AG09309 (cell line): ENCODE measurements at regions not wholly inside any gene's neighbourhood (a gene's known extent, or its start where the extent isn't known, plus 50 kb on each side); places are given as distances from the start of the nearest gene placed in this dataset.

ENCODE experiments used
- DNase-seq: peaks from one replicate; pipeline ENCODE4 v3.0.0-alpha.2; 2010; ENCODE audit warnings: low read depth
- H3K4me3 ChIP-seq: 2 replicates; pipeline ENCODE4 v1.5.1; 2011; ENCODE audit warnings: mild to moderate bottlenecking, low read depth, low read length, moderate library complexity; ENCODE audit not compliant: control insufficient read depth
- CTCF ChIP-seq: IDR thresholded peaks from 2 replicates; pipeline ENCODE4 v1.5.1; 2011; ENCODE audit warnings: mild to moderate bottlenecking, low read depth, low read length, inconsistent platforms; ENCODE audit not compliant: insufficient read depth, control insufficient read depth; ENCODE audit errors: missing control alignments

GRCh38 chr5:125011419-125011818 lies 265.0 kb upstream of the ZNF608 start:
- no peak overlapping the region for H3K4me3 ChIP-seq
- DNase-seq: no peak
- TF ChIP-seq CTCF: no peak

- no peak overlapping the region for H3K4me3 ChIP-seq
- DNase-seq: no peak
- no peak for TF ChIP-seq CTCF
Measured at GRCh38 chr5:125011947-125012346, 265.5 kb upstream of the ZNF608 start.

GRCh38 chr5:125012727-125013451 lies 266.4 kb upstream of the ZNF608 start:
- H3K4me3 ChIP-seq: no peak overlapping the region
- DNase-seq: no peak
- no peak for TF ChIP-seq CTCF

GRCh38 chr5:125014202-125014601 lies 267.8 kb upstream of the ZNF608 start:
- TF ChIP-seq CTCF: no peak
- DNase-seq: no peak

GRCh38 chr5:125017796-125018195 lies 271.4 kb upstream of the ZNF608 start:
- H3K4me3 ChIP-seq: no peak overlapping the region
- no peak for DNase-seq
- TF ChIP-seq CTCF: no peak

More at GRCh38 chr5:125014202-125014601, 267.8 kb upstream of the ZNF608 start:
- no peak overlapping the region for H3K4me3 ChIP-seq

GRCh38 chr5:125023673-125024072 lies 277.2 kb upstream of the ZNF608 start:
- no peak overlapping the region for H3K4me3 ChIP-seq
- DNase-seq: no peak
- no peak for TF ChIP-seq CTCF
